Hepatocyte (in vitro differentiated cells): ENCODE measurements at regions not wholly inside any gene's neighbourhood (a gene's known extent, or its start where the extent isn't known, plus 50 kb on each side); places are given as distances from the start of the nearest gene placed in this dataset.

Source experiments
- EZH2 ChIP-seq: fragments of 200-600 bp; sonication (generic); IDR thresholded peaks from 2 replicates; pipeline ENCODE4 v1.6.1; 2016; ENCODE audit warnings: antibody characterized with exemption, mild to moderate bottlenecking, borderline replicate concordance
- TF ChIP-seq, protein P1 (sequence below): fragments of 200-600 bp; sonication (generic); IDR thresholded peaks from 2 replicates; pipeline ENCODE4 v1.5.1; 2016; ENCODE audit warnings: antibody characterized with exemption, mild to moderate bottlenecking; ENCODE audit not compliant: poor library complexity

DNA sequence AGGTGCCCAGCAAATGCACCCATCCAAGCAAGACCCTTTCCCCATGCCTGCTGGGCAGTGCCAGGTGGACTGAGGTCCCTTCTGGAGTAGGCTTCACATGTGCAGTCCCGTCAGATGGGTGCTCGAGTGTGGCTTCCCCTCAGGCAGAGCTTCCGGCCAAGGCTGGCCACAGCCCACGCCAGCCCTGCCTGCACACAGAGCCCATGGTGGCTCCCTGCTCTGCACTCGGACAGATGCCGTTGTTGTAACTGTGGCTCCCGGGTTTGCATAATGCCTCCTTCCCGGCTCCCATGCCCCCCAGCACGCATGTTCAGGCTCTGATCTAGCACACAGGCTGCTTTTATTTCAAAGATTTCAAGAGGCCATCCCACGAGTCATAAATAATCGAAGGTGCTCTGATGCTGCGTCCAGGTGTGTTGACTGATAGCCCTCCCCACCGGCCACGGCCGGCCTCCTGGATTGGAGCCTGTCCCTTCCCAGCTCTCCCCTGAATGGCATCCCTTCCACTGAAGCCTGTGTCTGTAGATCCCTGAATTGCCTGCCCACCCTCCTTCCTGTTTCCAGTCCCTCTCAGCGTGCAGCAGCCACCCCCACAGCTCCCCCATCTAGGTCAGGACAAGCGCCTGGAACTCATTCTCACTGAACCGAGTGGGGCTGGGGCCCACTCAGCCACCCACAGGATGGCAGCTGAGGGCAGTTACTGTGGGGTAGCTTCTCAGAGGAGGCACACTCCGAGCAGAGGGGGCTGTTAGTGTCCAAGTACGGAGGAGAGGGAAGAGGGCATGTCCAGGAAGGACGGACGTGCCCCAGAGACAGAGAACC is 100.0 kb upstream of the LINGO1 start:
- TF ChIP-seq, protein P1, sequence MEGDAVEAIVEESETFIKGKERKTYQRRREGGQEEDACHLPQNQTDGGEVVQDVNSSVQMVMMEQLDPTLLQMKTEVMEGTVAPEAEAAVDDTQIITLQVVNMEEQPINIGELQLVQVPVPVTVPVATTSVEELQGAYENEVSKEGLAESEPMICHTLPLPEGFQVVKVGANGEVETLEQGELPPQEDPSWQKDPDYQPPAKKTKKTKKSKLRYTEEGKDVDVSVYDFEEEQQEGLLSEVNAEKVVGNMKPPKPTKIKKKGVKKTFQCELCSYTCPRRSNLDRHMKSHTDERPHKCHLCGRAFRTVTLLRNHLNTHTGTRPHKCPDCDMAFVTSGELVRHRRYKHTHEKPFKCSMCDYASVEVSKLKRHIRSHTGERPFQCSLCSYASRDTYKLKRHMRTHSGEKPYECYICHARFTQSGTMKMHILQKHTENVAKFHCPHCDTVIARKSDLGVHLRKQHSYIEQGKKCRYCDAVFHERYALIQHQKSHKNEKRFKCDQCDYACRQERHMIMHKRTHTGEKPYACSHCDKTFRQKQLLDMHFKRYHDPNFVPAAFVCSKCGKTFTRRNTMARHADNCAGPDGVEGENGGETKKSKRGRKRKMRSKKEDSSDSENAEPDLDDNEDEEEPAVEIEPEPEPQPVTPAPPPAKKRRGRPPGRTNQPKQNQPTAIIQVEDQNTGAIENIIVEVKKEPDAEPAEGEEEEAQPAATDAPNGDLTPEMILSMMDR: no peak
- TF ChIP-seq EZH2: no peak
